GM13977 (cell line): ENCODE measurements at regions not wholly inside any gene's neighbourhood (a gene's known extent, or its start where the extent isn't known, plus 50 kb on each side); places are given as distances from the start of the nearest gene placed in this dataset.

ENCODE experiments used
- DNase-seq: peaks from one replicate; pipeline ENCODE4 v3.0.0; 2012; ENCODE audit warnings: low spot score
- CTCF ChIP-seq: IDR thresholded peaks from 2 replicates; pipeline ENCODE4 v1.5.1; 2012; ENCODE audit warnings: mild to moderate bottlenecking, control low read depth; ENCODE audit not compliant: insufficient read depth; ENCODE audit errors: extremely low read depth, missing control alignments
- in situ Hi-C: fragments of 300-500 bp; cut with MboI; formaldehyde crosslinking; loops from one replicate; pipeline ENCODE4 v1.12.0; 2022; ENCODE audit warnings: low sequenced_read_pairs, low pct_unique_long_range_greater_than_20kb, mixed read lengths, inconsistent platforms; ENCODE audit not compliant: unreplicated experiment

DNA sequence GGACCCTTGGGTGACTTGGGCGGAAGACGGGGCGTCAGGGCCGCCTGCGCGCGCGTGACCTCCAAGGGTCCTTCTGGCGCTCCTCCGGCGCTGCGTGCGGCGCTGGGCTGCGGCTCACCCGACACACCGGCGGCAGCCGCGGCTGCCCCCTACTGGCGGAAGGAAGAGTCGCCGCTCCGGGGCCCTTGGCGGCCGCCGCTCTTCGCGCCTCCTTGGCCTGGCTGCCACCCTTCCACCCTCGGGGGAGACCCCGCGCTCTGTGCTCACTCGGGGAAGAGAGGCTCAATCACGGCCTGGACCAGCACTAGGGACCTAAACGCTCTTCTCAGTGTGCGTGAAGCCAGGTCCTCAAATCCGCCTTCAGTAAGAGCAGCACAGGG is 89.7 kb downstream of the DMRTA2 start:
- peak; percentile 89 for DNase-seq
- peak; percentile 84 for TF ChIP-seq CTCF
- in situ Hi-C loops, result loop anchor here (25.0 kb wide), 1 partner anchor 1421 kb away; no protein-coding TSS in a partner anchor

GRCh38 chr1:50332941-50333594 is 90.2 kb downstream of the DMRTA2 start:
- peak; percentile 87 for DNase-seq
- in situ Hi-C loops, result loop anchor here (25.0 kb wide), 1 partner anchor 1421 kb away; no protein-coding TSS in a partner anchor
- TF ChIP-seq CTCF, result peak; percentile 94

DNA sequence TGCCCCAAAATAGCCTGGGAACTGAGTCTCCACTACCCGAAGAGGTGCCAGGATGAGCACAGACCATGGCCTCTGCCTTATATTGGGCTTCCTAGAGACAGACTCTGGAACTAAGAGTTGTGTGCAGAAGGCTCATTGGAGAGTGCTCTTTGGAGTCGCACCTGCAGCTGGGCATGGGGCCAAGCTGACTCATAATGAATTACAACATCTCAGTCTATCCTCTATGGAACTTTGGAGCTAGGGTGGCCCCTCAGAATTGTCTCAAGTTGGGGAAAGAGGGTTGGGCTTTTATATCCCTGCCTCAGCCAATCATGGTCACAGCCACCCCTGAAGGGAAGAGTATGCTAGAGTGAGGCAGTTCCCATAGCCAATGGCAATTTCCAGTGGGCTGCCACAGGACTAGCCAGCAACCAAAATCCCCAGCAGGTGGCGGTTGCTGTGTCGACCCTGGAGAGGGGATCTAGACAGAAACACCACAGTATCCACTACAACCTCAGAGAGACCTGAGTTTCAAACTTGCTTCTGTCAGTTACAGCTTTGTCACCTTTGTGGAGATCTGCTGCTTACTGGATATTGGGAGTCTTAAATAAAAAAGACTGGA is 93.8 kb downstream of the DMRTA2 start:
- DNase-seq, result no peak
- in situ Hi-C loops, result loop anchor here (25.0 kb wide), 1 partner anchor 1417 kb away; no protein-coding TSS in a partner anchor
- peak; percentile 4 for TF ChIP-seq CTCF

DNA sequence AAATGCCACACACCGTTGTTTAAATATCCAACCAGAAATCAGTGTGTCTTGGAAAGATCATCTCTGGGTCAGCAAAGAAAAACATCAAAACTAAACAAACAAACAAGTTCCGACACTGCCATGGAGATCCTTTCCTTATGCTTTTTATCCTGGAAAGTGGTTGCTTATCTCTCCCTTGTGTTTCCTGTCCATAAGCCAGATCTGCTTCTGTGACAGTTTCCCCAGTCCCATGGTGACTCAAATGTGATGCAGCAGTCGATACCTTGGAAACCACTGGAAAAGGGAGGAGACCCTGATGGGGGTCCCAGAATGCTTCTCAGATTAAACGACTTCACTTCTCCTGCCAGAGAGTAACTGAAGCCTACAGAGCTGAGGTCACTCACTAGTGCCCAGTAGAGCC is 94.7 kb downstream of the DMRTA2 start:
- no peak for DNase-seq
- in situ Hi-C loops, result loop anchor here (25.0 kb wide), 1 partner anchor 1416 kb away; no protein-coding TSS in a partner anchor
- TF ChIP-seq CTCF, result no peak

- DNase-seq, result no peak
- in situ Hi-C loops, result loop anchor here (25.0 kb wide), 1 partner anchor 1414 kb away; no protein-coding TSS in a partner anchor
- TF ChIP-seq CTCF, result no peak
Observed at GRCh38 chr1:50326026-50326425, 97.2 kb downstream of the DMRTA2 start.

GRCh38 chr1:50322579-50322978 is 100.7 kb downstream of the DMRTA2 start:
- in situ Hi-C loops, result no loop called here

More at GRCh38 chr1:50322579-50322978, 100.7 kb downstream of the DMRTA2 start:
- DNase-seq, result no peak
- TF ChIP-seq CTCF, result no peak
